Muscle of back (tissue), 3 donors: ENCODE measurements at regions not wholly inside any gene's neighbourhood (a gene's known extent, or its start where the extent isn't known, plus 50 kb on each side); places are given as distances from the start of the nearest gene placed in this dataset.

Experiments used
- DNase-seq, 3 donors: peaks; one replicate each; pipeline versions ENCODE4 v3.0.0 to v3.0.0-alpha.2; 2013

DNA sequence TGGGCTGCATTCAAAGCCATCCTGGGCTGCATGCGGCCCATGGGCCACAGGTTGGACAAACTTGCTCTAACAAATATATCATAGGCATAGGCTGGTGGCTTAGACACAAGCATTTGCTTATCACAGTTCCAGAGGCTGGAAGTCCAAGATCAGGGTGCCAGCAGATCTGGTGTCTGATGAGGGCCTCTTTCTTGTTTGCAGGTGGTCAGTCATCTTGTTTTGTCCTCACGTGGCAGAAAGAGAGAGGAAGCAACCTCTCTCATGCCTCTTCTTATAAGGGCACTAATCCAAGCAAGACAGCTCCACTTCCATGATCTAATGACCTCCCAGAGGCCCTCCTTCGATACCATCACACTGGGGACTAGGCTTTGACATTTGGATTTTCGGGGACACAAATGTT lies 238.7 kb upstream of the TNRC6C start:
- no peak for DNase-seq

GRCh38 chr17:77720946-77721845 lies 237.3 kb upstream of the TNRC6C start:
- DNase-seq = no peak

DNA sequence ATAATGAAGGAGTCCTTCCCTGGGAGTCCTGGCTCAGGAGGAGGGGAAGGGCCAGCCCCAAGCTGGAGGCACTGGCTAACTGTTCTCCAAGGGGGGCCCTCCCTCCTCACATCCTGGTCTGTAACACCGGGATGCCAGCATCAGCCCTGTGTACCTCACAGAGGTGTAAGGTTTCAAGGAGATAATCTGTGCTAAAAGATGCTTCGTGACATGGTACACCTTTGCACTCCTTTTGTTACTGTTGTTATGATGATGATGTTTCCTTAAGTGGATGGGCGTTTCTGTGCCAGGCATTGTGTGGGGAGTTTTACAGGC lies 236.7 kb upstream of the TNRC6C start:
- no peak for DNase-seq

DNA sequence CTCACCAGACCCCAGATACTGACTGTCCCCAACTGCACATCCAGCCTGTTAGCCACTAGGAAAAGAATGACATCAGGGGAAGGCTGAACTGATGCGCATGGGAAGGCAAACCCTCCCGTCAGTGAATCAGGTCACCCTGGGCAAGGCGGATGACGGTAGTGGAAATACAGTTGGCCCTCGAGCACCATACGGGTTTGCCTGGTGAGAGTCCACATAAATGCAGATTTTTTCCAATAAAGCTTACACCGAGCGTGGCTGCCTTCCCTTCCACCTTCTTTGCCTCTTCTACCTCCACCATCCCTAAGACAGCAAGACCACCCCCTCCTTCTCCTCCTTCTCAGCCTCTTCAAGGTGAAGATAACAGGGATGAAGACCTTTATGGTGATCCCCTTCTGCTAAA lies 236.1 kb upstream of the TNRC6C start:
- no peak for DNase-seq

GRCh38 chr17:77723071-77723908 lies 235.2 kb upstream of the TNRC6C start:
- peak; percentile 48 to 74 (median 67) for DNase-seq

DNA sequence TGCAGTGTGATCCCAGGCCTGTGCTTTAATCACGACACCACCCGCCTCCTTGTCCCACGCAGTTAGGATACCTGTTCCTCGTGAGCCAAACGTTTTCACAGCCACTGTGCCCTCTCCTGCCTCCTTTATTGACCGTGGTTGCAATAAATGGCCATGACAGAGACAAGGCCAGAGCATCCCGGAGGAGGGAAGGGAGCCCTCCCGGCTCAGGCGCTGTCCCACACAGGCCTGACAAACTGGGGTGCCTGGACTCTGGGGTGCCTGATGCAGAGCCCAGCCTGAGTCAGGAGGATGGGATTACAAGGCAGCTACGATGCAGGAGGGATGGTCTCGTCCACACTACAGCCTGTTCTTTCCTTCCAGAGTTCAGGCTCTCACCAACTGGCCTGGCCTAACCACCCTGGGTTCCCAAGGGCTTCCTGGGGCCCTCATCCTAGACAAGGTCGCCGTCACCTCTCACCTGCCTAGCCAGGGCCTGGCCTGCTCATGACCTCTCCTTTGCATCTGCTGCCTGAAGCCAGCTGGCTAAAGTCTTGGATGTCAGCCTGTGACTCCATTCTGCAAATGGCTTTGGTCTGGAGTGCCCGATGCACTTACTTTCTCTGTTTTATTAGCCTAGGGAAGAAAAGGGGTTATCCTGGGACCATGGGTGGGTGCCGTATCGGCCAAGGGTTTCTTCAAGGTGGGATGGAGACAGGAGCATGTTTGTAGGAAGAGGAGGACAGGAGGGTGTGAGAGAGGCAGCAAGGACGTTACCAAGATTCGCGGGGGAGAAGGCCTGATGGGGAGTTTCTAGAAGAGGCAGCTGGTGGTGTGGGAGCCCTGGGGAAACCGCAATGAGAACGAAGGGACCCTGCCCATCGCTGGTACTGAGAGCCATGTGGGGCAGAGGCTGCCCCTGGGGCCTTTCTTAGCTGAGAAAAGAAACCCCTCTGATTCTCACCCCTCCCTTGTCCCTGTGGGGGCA lies 234.3 kb upstream of the TNRC6C start:
- peak in 1 of 3 donors; percentile 32 for DNase-seq

DNA sequence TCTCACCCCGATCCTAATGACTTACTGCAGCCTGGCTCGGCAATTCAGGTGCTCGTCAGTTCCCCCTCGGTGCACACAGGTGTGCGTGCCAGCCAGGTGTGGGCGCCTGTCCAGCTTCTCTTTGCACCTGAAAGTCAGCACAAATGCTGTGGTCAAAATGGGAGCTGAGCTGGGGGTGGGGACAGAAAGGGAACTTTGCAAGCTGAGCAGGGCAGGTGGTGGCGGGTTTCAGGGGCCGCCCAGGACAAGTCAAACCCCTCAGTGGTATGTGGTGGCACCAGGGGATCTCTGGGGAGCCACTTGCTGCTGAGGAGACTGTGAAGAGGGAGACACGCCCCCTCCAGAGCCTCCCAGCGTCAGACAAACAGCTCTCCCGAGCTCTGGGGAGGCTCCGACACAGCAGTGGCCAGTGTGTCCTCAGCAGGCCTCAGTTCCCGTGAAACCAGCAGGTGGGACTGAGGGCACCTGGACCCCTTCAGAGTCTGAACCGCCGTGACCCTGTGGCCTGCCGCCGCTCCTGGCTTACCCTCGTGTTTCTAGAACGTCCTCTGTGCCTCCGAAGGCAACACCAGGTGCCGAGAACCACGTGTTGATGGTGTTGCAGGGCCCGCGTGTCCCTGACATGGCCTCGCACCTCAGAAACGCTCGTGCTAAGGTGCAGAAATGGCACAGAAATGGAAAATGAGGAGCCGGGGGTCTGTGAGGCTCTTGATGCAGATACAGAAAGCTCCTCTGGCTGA lies 233.5 kb upstream of the TNRC6C start:
- no peak for DNase-seq

DNA sequence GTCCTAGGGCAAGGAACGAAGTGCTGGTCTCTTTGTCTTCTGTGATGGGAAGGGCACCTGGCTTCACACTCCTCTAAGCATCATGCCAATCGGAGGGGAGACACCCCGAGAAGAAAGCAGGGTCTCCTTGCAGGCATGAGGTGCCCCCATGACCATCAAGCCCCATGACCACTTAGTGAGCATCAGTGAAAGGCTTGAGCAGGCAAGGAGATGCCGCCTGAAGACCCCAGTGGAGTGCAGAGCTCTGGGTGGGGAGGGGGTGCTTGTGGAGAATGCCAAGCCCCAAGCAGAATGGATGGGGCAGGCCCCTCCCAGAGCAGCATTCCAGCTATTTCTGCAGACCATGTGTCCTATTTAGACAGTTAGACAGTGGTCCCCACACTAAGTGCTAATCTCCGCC lies 232.7 kb upstream of the TNRC6C start:
- DNase-seq = no peak

- DNase-seq = no peak
Observed at GRCh38 chr17:77726549-77727006, 231.9 kb upstream of the TNRC6C start.

- DNase-seq = no peak
Observed at GRCh38 chr17:77727037-77727615, 231.4 kb upstream of the TNRC6C start.

DNA sequence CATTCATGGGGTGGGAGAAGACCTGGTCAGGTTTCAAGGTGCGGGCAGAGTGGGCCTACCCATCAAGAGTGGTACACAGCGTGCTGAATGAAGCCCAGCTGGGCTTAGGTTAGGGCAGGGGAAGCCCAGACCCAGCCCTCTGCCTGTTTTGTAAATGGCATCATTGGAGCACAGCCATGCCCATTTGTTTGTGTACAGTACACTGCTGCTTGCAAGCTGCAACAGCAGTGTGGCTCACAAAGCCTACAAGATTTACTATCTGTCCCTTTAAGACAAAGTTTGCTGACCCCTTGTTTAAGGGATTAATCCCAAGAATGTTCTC lies 230.1 kb upstream of the TNRC6C start:
- no peak for DNase-seq

DNA sequence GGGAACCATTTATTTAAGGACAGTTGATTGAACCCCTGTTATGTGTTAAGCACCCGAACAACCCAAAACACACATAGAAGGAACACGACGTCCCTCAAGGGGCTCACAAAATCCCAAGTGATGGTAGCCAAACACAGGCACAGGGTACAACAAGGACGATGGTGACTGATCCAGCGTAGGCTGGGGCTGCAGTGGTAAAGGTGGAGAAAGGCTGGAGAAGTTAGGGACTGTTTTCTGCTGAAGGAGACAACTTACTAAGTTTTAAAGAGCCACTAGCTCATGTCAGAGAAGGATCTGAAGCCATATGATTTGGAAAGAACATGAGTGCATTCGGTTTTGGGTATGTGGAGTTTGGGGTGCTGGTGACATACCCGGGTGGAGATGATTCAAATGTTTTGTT lies 229.6 kb upstream of the TNRC6C start:
- no peak for DNase-seq

GRCh38 chr17:77729587-77729986 lies 228.9 kb upstream of the TNRC6C start:
- no peak for DNase-seq

DNA sequence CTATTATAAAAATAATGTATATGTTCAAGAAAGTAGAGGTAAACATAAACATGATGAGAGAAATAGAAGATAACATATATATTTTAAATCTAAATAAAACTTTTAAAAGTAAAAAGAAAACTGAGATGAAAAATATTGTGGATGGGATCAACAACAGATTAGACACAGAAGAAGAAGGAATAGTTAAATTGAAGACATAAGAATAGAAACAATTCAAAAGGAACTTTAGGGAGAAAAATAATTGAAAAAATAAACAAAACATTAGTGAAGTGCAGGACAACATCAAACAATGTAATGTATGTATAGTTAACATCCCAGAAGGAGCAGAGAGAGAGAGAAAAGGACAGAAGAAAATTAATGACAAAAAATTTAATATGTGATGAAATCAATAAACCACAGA lies 228.1 kb upstream of the TNRC6C start:
- DNase-seq = no peak

- no peak for DNase-seq
Observed at GRCh38 chr17:77733576-77734296, 224.8 kb upstream of the TNRC6C start.

DNA sequence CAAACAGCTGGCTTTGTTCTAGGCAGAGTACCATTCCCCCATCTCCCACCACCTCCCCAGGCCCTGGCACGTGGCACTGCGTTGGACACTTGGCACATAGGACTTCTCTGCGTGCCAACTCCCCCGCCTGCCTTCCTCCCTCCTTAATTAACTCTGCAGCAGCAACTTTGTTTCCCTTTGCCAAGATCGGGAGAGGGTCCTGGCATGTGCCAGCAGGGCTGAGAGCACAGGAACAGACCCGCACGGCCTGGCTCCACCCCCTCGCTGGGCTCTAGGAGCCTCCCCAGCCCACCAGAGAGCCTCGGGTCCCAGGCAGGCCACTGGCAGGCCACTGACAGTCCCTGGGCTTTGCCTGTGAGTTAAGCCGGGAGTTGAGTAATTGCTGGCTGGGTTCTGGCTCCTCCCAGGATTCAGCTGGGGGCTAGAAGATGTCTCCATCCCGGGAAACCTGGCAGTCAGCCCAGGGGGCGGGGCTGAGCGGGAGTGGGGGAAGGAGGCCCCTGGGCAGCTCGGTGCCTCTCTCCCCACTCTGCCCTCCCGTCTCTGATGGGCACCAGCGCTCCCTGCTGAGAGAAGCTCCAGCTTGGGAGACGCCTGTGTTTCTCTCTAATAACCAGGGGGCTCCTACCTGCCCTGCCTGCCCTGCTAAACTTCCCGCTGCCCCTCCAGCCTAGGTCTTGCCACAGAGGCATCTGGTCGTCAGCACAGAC lies 224.0 kb upstream of the TNRC6C start:
- DNase-seq = peak; percentile 79 to 95 (median 90)

DNA sequence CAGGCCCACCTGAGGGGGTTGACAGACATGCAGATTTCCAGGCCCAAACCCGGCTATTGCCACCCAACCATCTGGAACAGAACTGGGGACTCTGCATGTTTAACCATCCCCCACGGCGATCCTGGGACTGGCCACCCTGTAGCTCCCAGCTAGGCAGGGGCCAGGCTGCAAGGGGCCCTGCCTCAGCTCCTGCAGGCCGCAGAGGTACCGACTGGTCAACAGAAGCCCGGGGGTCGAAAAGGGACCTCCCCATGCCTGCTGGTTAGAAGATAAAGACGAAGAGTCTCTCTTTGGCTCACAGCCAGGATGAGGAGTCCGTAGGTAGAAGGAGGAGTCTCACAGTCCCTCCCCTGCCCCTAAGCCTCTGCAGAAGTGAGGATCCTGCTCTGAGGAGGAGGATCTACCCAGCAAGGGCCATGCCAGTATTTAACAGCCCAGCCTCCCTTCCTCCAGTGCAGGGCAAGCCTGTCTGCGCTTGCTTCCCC lies 223.4 kb upstream of the TNRC6C start:
- peak in 2 of 3 donors; percentile 26 to 42 for DNase-seq

GRCh38 chr17:77735566-77736198 lies 222.8 kb upstream of the TNRC6C start:
- peak; percentile 34 to 90 (median 75) for DNase-seq

GRCh38 chr17:77736199-77736585 lies 222.3 kb upstream of the TNRC6C start:
- peak in 2 of 3 donors; percentile 54 to 89 for DNase-seq
